ENCODE measurements at regions not wholly inside any gene's neighbourhood (a gene's known extent, or its start where the extent isn't known, plus 50 kb on each side); places are given as distances from the start of the nearest gene placed in this dataset.

DNA sequence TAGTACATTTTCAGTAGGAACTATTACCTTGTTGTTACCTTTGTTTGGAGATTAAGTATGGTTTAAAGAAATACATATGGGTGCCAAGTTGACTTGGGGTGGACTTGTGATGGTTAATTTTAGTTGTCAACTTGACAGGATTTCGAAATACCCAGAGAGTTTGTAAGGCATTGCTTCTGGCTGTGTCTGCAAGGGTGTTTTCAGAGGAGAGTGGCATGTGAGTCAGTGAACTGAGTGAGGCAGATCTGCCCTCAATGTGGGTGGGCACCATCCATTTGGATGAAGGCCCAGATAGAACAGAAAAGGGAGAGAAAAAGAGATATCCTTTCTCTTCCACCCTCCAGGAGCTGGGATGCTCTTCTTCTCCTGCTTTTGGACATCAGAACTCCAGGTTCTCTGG lies 315.5 kb downstream of the GPATCH2 start:
- no peaks in the 10 kb centered on the region for H3K4me1 ChIP-seq (ENCODE audit: control insufficient read depth in 2 of 2, insufficient read depth in 2 of 2, low read length in 2 of 2)
- no peaks in the 10 kb centered on the region for H3K36me3 ChIP-seq (ENCODE audit: control insufficient read depth in 2 of 2, insufficient read depth in 2 of 2, low read length in 2 of 2)
- H3K9me3 ChIP-seq (ENCODE audit: control insufficient read depth in 2 of 2, low read length in 2 of 2): no peaks in the 10 kb centered on the region
- no peak overlapping the region for H3K27ac ChIP-seq (ENCODE audit: low read depth in 2 of 2, low read length in 2 of 2)
- H3K9ac ChIP-seq (ENCODE audit: low read depth in 1 of 2, low read length in 2 of 2): no peak overlapping the region
- no peaks in the 10 kb centered on the region for H3K27me3 ChIP-seq (ENCODE audit: control insufficient read depth in 2 of 2, insufficient read depth in 2 of 2, low read length in 2 of 2)
- no peak overlapping the region for H3K4me3 ChIP-seq (ENCODE audit: low read length in 2 of 2)

DNA sequence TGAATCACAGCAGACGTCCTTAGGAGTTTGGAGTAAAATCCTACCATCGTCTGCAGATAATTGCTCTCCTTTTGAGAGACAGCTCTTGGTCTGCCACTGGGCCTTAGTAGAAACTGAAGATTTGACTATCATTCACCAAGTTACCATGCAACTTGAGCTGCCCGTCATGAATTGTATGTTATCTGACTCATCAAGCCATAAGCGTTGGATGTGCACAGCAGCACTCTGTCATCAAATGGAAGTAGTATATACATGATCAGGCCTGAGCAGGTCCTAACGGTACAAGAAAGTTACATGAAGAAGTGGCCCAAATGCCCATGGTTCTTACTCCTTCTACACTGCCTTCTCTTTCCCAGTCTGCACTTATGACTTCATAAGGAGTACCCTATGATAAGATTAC lies 317.8 kb downstream of the GPATCH2 start:
- no peak overlapping the region for H3K4me3 ChIP-seq (ENCODE audit: low read length in 2 of 2)
- no peaks in the 10 kb centered on the region for H3K27me3 ChIP-seq (ENCODE audit: control insufficient read depth in 2 of 2, insufficient read depth in 2 of 2, low read length in 2 of 2)
- H3K4me1 ChIP-seq (ENCODE audit: control insufficient read depth in 2 of 2, insufficient read depth in 2 of 2, low read length in 2 of 2): no peaks in the 10 kb centered on the region
- no peaks in the 10 kb centered on the region for H3K9me3 ChIP-seq (ENCODE audit: control insufficient read depth in 2 of 2, low read length in 2 of 2)
- H3K36me3 ChIP-seq (ENCODE audit: control insufficient read depth in 2 of 2, insufficient read depth in 2 of 2, low read length in 2 of 2): no peaks in the 10 kb centered on the region
- H3K27ac ChIP-seq (ENCODE audit: low read depth in 2 of 2, low read length in 2 of 2): no peak overlapping the region
- no peak overlapping the region for H3K9ac ChIP-seq (ENCODE audit: low read depth in 1 of 2, low read length in 2 of 2)

DNA sequence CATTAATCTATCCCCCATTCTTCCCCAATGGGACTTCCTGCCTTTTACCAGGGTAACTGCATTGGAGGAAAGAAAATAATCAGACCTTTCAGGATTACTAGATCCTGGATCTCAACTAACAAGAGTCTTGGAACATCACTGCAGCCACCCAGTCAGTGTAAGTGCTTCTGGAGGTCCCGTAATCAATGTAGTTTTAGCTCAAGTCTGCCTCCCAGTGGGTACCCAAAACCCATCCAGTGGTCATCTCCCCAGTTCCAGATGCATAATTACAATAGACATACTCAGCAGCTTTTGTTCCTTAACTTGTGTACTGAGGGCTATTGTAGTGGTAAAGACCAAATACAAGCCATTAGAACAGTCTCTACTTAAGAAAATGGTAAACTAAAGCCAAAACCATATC lies 319.1 kb downstream of the GPATCH2 start:
- H3K9ac ChIP-seq (ENCODE audit: low read depth in 1 of 2, low read length in 2 of 2): no peak overlapping the region
- no peak overlapping the region for H3K27ac ChIP-seq (ENCODE audit: low read depth in 2 of 2, low read length in 2 of 2)
- no peaks in the 10 kb centered on the region for H3K27me3 ChIP-seq (ENCODE audit: control insufficient read depth in 2 of 2, insufficient read depth in 2 of 2, low read length in 2 of 2)
- no peaks in the 10 kb centered on the region for H3K4me1 ChIP-seq (ENCODE audit: control insufficient read depth in 2 of 2, insufficient read depth in 2 of 2, low read length in 2 of 2)
- H3K36me3 ChIP-seq (ENCODE audit: control insufficient read depth in 2 of 2, insufficient read depth in 2 of 2, low read length in 2 of 2): no peaks in the 10 kb centered on the region
- H3K4me3 ChIP-seq (ENCODE audit: low read length in 2 of 2): no peak overlapping the region
- no peaks in the 10 kb centered on the region for H3K9me3 ChIP-seq (ENCODE audit: control insufficient read depth in 2 of 2, low read length in 2 of 2)

DNA sequence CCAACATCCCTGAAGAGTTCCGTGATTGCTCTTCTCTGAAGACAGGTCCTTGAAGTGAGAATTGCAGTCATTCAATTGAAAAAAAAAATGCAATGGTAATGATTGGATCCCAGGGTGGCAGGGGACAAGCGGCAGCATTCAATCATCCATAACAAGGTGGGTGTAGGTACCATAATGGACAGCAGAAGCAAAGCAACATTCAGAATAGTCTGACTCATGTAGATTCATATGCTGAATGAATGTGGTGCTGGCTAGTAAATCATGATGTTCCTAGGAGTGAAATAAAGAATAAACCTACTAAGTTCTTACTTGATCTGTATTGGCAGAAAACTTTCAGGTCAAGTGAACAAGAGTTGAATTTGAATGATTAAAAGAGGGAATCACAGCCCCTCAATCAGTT lies 319.6 kb downstream of the GPATCH2 start:
- Histone ChIP-seq H3K27me3 (ENCODE audit: control insufficient read depth in 2 of 2, insufficient read depth in 2 of 2, low read length in 2 of 2) (no peaks in the 10 kb centered on the region), H3K9me3 (ENCODE audit: control insufficient read depth in 2 of 2, low read length in 2 of 2) (no peaks in the 10 kb centered on the region), H3K9ac (ENCODE audit: low read depth in 1 of 2, low read length in 2 of 2) (no peak overlapping the region), H3K36me3 (ENCODE audit: control insufficient read depth in 2 of 2, insufficient read depth in 2 of 2, low read length in 2 of 2) (no peaks in the 10 kb centered on the region), H3K27ac (ENCODE audit: low read depth in 2 of 2, low read length in 2 of 2) (no peak overlapping the region), H3K4me1 (ENCODE audit: control insufficient read depth in 2 of 2, insufficient read depth in 2 of 2, low read length in 2 of 2) (no peaks in the 10 kb centered on the region), H3K4me3 (ENCODE audit: low read length in 2 of 2) (no peak overlapping the region)

DNA sequence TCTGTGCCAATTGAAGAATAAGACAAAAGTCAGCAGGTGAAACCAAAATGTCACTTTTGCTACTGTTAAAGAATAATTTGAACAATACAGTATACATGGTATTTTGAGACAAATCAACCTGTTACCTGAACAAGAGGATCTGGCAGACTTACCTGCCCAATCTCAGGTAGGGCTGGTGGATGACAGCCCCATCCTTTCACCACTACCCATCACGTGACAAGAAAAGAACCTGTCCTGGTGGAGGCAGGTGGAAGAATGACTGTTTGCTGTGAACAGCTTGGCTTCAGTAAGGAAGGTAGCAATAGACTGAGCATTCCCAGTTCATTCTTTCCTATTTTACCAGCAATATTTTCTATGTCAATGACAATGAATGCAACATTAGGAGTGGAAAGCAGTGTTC lies 349.6 kb downstream of the GPATCH2 start:
- Histone ChIP-seq H3K4me3 (ENCODE audit: low read length in 2 of 2) (no peak overlapping the region), H3K36me3 (ENCODE audit: control insufficient read depth in 2 of 2, insufficient read depth in 2 of 2, low read length in 2 of 2) (no peaks in the 10 kb centered on the region), H3K9ac (ENCODE audit: low read depth in 1 of 2, low read length in 2 of 2) (no peak overlapping the region), H3K27me3 (ENCODE audit: control insufficient read depth in 2 of 2, insufficient read depth in 2 of 2, low read length in 2 of 2) (no peaks in the 10 kb centered on the region), H3K27ac (ENCODE audit: low read depth in 2 of 2, low read length in 2 of 2) (no peak overlapping the region), H3K9me3 (ENCODE audit: control insufficient read depth in 2 of 2, low read length in 2 of 2) (no peaks in the 10 kb centered on the region), H3K4me1 (ENCODE audit: control insufficient read depth in 2 of 2, insufficient read depth in 2 of 2, low read length in 2 of 2) (no peaks in the 10 kb centered on the region)

DNA sequence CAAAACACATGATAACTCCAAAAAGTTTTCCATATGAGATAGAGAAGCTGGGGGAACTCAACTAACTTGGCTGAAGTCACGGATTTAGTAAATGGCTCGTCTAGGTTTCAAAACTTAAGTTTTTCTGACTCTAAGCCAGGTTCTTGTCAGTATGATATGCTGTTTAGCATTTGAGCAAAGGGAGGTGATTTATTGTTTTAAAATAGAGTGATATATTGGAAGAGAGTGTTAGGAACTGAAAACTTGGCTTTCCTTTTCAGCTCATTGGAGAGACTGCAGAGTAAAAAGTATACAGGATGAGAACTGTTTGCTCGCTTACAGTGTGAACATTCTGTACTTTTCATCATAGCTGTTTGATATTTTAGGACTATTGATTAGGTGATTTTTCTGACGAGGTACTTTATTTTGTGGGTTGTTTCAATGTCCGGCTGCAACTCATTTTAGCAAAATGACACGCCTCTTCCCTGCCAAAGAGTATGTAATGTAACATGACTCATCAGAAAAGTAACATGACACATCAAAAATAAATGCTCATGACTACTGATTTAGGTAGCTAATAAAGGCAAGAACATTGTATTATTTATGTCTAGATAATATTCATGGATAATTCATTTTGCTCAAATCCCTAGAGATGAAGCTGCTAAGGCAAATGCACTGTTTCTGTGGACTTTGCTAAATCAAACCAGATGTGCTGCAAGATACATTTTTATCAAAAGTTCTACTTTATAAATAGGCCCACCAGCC lies 355.1 kb downstream of the GPATCH2 start:
- H3K36me3 ChIP-seq (ENCODE audit: control insufficient read depth in 2 of 2, insufficient read depth in 2 of 2, low read length in 2 of 2): no peaks in the 10 kb centered on the region
- no peak overlapping the region for H3K9ac ChIP-seq (ENCODE audit: low read depth in 1 of 2, low read length in 2 of 2)
- no peak overlapping the region for H3K4me3 ChIP-seq (ENCODE audit: low read length in 2 of 2)
- no peak overlapping the region for H3K27ac ChIP-seq (ENCODE audit: low read depth in 2 of 2, low read length in 2 of 2)
- no peaks in the 10 kb centered on the region for H3K27me3 ChIP-seq (ENCODE audit: control insufficient read depth in 2 of 2, insufficient read depth in 2 of 2, low read length in 2 of 2)
- no peaks in the 10 kb centered on the region for H3K4me1 ChIP-seq (ENCODE audit: control insufficient read depth in 2 of 2, insufficient read depth in 2 of 2, low read length in 2 of 2)
- no peaks in the 10 kb centered on the region for H3K9me3 ChIP-seq (ENCODE audit: control insufficient read depth in 2 of 2, low read length in 2 of 2)

DNA sequence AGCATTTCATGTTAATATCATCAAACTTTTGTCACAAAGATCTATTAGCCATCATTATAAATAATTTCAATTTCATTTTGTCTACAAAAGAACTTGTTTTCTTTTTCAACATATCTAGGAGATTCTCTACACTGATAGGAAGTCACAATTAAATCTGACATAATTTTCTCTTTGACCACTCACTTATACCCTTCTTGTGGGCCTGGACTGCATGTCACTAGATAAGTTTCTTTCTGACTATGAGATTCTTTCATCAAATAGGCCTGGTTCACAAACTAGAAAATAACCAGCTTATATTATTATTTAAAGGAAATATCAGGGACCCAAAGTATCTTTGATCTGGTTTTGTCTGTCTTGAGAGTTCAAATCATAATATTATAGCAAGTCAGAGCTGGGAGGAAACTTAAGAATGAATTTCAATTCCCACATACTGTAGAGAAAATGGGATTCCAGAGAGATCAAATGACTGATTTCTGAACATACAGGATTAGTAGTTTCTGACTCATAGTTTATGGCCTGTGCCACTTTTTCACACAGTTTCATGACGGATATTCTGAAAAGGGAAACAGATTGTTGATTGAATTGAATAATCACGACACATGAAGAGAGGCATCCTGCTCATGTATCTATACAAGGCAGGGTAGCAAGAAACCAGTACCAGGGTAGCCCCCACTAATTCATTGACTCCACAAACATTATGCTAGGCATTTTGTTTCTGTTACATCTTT lies 355.8 kb downstream of the GPATCH2 start:
- no peaks in the 10 kb centered on the region for H3K4me1 ChIP-seq (ENCODE audit: control insufficient read depth in 2 of 2, insufficient read depth in 2 of 2, low read length in 2 of 2)
- H3K27me3 ChIP-seq (ENCODE audit: control insufficient read depth in 2 of 2, insufficient read depth in 2 of 2, low read length in 2 of 2): no peaks in the 10 kb centered on the region
- no peaks in the 10 kb centered on the region for H3K9me3 ChIP-seq (ENCODE audit: control insufficient read depth in 2 of 2, low read length in 2 of 2)
- no peaks in the 10 kb centered on the region for H3K36me3 ChIP-seq (ENCODE audit: control insufficient read depth in 2 of 2, insufficient read depth in 2 of 2, low read length in 2 of 2)
- H3K27ac ChIP-seq (ENCODE audit: low read depth in 2 of 2, low read length in 2 of 2): no peak overlapping the region
- H3K9ac ChIP-seq (ENCODE audit: low read depth in 1 of 2, low read length in 2 of 2): no peak overlapping the region
- H3K4me3 ChIP-seq (ENCODE audit: low read length in 2 of 2): no peak overlapping the region

DNA sequence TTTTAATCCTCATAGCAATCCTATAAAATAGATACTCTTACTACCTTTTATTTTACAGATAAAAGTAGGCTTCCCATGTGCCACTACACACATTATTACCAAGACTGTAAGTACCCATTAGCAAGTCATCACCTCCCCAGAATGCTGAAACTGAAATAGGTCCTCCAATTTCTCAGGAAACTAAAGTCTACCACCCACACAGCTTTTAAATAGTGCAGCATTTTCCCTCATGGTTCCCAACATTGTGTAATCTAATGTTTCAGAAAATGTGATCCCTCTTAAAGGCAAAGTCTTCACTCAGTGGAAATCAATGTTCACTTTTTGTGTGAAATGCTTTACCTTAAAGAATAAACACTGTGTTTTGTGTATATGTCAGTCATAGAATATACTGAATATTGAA lies 356.5 kb downstream of the GPATCH2 start:
- no peak overlapping the region for H3K4me3 ChIP-seq (ENCODE audit: low read length in 2 of 2)

DNA sequence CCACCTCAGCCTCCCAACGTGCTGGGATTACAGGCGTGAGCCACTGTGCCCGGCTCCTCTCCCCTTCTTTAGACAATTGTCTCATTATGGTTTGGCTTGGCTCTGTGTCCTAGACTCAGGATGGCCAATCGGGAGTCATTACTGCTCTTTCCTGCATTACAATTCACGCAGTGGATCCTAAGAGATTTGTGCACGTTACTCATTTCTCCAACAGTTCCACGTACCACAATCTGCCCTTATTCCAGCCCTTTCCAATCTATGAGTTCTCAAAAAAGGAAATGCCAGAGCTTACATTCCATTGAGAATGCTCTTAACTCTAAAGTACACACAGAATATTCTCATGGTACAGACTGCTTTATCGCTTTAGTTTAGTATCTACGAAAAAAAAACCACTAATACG lies 357.0 kb downstream of the GPATCH2 start:
- H3K27me3 ChIP-seq (ENCODE audit: control insufficient read depth in 2 of 2, insufficient read depth in 2 of 2, low read length in 2 of 2): no peaks in the 10 kb centered on the region
- no peaks in the 10 kb centered on the region for H3K9me3 ChIP-seq (ENCODE audit: control insufficient read depth in 2 of 2, low read length in 2 of 2)
- H3K9ac ChIP-seq (ENCODE audit: low read depth in 1 of 2, low read length in 2 of 2): no peak overlapping the region
- no peaks in the 10 kb centered on the region for H3K4me1 ChIP-seq (ENCODE audit: control insufficient read depth in 2 of 2, insufficient read depth in 2 of 2, low read length in 2 of 2)
- no peaks in the 10 kb centered on the region for H3K36me3 ChIP-seq (ENCODE audit: control insufficient read depth in 2 of 2, insufficient read depth in 2 of 2, low read length in 2 of 2)
- no peak overlapping the region for H3K4me3 ChIP-seq (ENCODE audit: low read length in 2 of 2)
- H3K27ac ChIP-seq (ENCODE audit: low read depth in 2 of 2, low read length in 2 of 2): no peak overlapping the region

More for the DNA sequence above, 356.5 kb downstream of the GPATCH2 start:
- H3K9ac ChIP-seq (ENCODE audit: low read depth in 1 of 2, low read length in 2 of 2): no peak overlapping the region
- no peaks in the 10 kb centered on the region for H3K4me1 ChIP-seq (ENCODE audit: control insufficient read depth in 2 of 2, insufficient read depth in 2 of 2, low read length in 2 of 2)
- H3K27me3 ChIP-seq (ENCODE audit: control insufficient read depth in 2 of 2, insufficient read depth in 2 of 2, low read length in 2 of 2): no peaks in the 10 kb centered on the region
- no peak overlapping the region for H3K27ac ChIP-seq (ENCODE audit: low read depth in 2 of 2, low read length in 2 of 2)
- H3K36me3 ChIP-seq (ENCODE audit: control insufficient read depth in 2 of 2, insufficient read depth in 2 of 2, low read length in 2 of 2): no peaks in the 10 kb centered on the region
- no peaks in the 10 kb centered on the region for H3K9me3 ChIP-seq (ENCODE audit: control insufficient read depth in 2 of 2, low read length in 2 of 2)

DNA sequence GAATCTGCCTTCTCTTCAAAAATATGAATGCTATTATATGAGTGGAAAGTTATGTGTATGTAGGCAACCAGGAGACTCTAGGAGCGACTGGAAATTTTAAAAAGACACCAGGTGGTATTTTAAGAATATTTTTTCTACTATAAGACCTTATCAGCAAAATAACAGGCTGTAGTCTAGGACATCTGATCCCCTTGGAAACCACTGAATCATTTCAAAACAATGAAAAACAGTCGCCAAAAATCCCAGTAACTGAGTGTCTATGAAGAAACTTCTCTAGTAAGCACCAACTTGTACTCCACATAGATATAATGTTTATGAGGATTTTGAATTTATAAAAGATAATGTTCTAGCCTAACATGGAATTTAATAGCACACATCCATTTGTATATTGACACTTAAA lies 358.5 kb downstream of the GPATCH2 start:
- no peaks in the 10 kb centered on the region for H3K4me1 ChIP-seq (ENCODE audit: control insufficient read depth in 2 of 2, insufficient read depth in 2 of 2, low read length in 2 of 2)
- H3K27ac ChIP-seq (ENCODE audit: low read depth in 2 of 2, low read length in 2 of 2): no peak overlapping the region
- no peak overlapping the region for H3K4me3 ChIP-seq (ENCODE audit: low read length in 2 of 2)
- H3K9ac ChIP-seq (ENCODE audit: low read depth in 1 of 2, low read length in 2 of 2): no peak overlapping the region
- no peaks in the 10 kb centered on the region for H3K27me3 ChIP-seq (ENCODE audit: control insufficient read depth in 2 of 2, insufficient read depth in 2 of 2, low read length in 2 of 2)
- H3K9me3 ChIP-seq (ENCODE audit: control insufficient read depth in 2 of 2, low read length in 2 of 2): no peaks in the 10 kb centered on the region
- H3K36me3 ChIP-seq (ENCODE audit: control insufficient read depth in 2 of 2, insufficient read depth in 2 of 2, low read length in 2 of 2): no peaks in the 10 kb centered on the region
